ENCODE measurements at regions not wholly inside any gene's neighbourhood (a gene's known extent, or its start where the extent isn't known, plus 50 kb on each side); places are given as distances from the start of the nearest gene placed in this dataset.
"Not testable (repeated sequence)": the region's sequence is repeated elsewhere in the genome, so short reads cannot be mapped to it uniquely, and the experiment has no call there.

DNA sequence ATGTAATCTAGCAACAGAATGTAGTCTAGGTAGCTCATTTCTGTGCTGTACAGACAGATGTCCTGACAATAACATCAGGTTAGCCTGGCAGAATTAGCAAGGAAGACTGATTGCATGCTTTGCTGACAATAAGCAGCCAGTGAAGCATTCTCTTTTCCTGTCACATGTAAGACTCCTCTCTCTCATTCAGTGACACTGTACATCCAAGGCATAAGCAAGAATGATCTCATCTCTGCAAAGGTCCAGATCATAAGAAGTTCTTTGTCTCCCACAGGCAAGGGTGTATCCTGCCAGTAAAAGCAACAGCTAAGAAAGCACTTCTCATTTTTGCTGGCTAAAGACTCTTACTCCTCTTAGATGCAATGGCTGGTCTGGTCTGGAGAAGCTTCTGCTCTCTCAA lies 861.8 kb downstream of the TAF11L14 start:
- Histone ChIP-seq H3K27me3 (ENCODE audit: control insufficient read depth, insufficient read depth, low read length) (no peaks in the 10 kb centered on the region), H3K4me3 (ENCODE audit: low read length) (no peak overlapping the region), H3K36me3 (ENCODE audit: control insufficient read depth, insufficient read depth, low read length) (no peaks in the 10 kb centered on the region), H3K4me1 (ENCODE audit: control insufficient read depth, insufficient read depth, low read length) (no peaks in the 10 kb centered on the region), H3K27ac (ENCODE audit: low read length) (no peak overlapping the region), H3K9me3 (ENCODE audit: control insufficient read depth, low read depth, low read length) (no peaks in the 10 kb centered on the region)
- no peak for DNase-seq

DNA sequence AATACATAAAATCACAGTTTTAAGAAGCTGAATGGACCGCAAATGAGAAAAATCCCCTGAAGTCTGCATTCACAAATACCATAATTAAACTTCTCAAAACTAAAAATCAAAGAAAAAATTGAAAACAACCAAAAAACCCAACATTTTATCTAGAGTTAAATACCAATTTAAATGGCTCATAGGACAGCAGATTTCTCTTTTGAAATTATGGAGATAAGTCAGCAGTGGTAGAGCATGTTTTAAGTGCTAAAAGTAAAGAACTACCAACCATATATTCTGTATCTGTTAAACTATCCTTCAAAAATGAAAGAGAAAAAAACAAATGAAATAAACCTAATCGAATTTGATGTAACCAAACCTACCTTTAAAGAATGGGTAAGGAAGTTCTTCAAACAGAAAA lies 862.8 kb downstream of the TAF11L14 start:
- no peaks in the 10 kb centered on the region for H3K4me1 ChIP-seq (ENCODE audit: control insufficient read depth, insufficient read depth, low read length)
- no peak overlapping the region for H3K27ac ChIP-seq (ENCODE audit: low read length)
- H3K9me3 ChIP-seq (ENCODE audit: control insufficient read depth, low read depth, low read length), result no peaks in the 10 kb centered on the region
- WGBS (ENCODE audit: insufficient coverage, low lambda C conversion rate), result 86% methylated on average over 1 of the region's 2 CpGs
- DNase-seq, result no peak
- no peaks in the 10 kb centered on the region for H3K36me3 ChIP-seq (ENCODE audit: control insufficient read depth, insufficient read depth, low read length)
- no peaks in the 10 kb centered on the region for H3K27me3 ChIP-seq (ENCODE audit: control insufficient read depth, insufficient read depth, low read length)
- no peak overlapping the region for H3K4me3 ChIP-seq (ENCODE audit: low read length)

- Histone ChIP-seq H3K36me3 (ENCODE audit: control insufficient read depth, insufficient read depth, low read length) (no peaks in the 10 kb centered on the region), H3K27ac (ENCODE audit: low read length) (no peak overlapping the region), H3K9me3 (ENCODE audit: control insufficient read depth, low read depth, low read length) (no peaks in the 10 kb centered on the region), H3K27me3 (ENCODE audit: control insufficient read depth, insufficient read depth, low read length) (no peaks in the 10 kb centered on the region), H3K4me3 (ENCODE audit: low read length) (no peak overlapping the region), H3K4me1 (ENCODE audit: control insufficient read depth, insufficient read depth, low read length) (no peaks in the 10 kb centered on the region)
- WGBS (ENCODE audit: insufficient coverage, low lambda C conversion rate), result no CpG with 5 or more reads among the region's 4 CpGs
- DNase-seq, result no peak
Observed at GRCh38 chr5:18503797-18504328, 869.6 kb downstream of the TAF11L14 start.

GRCh38 chr5:18507114-18507513 lies 872.9 kb downstream of the TAF11L14 start:
- Histone ChIP-seq H3K9me3 (ENCODE audit: control insufficient read depth, low read depth, low read length) (no peaks in the 10 kb centered on the region), H3K27me3 (ENCODE audit: control insufficient read depth, insufficient read depth, low read length) (no peaks in the 10 kb centered on the region), H3K4me1 (ENCODE audit: control insufficient read depth, insufficient read depth, low read length) (no peaks in the 10 kb centered on the region), H3K4me3 (ENCODE audit: low read length) (no peak overlapping the region), H3K27ac (ENCODE audit: low read length) (no peak overlapping the region), H3K36me3 (ENCODE audit: control insufficient read depth, insufficient read depth, low read length) (no peaks in the 10 kb centered on the region)
- WGBS (ENCODE audit: insufficient coverage, low lambda C conversion rate), result no CpG with 5 or more reads among the region's 1 CpG
- DNase-seq, result no peak

DNA sequence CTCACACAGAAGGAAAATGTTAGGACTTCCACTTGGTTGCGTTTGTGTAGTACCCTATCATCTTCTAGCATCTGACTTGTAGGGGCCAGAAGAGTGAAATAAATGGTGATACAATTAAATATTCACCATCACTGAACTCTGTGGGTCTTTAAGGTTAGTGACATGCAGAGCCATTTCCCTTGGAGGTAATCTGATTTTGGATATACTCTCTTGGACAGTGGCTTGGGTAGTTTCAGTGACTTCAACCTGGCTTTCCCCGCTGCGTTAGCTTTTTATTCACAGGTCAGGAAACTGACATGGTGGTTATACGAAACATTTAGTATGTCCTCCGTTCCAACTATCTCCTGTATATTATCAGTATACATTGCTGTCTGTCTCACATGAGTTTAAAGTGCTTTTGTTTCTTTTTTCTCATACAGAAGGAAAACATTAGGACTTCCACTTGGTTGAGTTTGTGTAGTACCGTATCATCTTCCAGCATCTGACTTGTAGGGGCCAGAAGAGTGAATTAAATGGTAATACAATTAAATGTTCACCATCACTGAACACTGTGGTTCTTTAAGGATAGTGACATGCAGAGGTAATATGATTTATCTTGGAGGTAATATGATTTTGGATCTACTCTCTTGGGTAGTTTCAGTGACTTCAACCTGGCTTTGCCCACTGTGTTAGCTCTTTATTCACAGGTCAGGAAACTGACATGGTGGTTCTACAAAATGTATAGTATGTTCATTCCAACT lies 883.6 kb downstream of the TAF11L14 start:
- Histone ChIP-seq H3K4me1 (ENCODE audit: control insufficient read depth, insufficient read depth, low read length) (no peaks in the 10 kb centered on the region), H3K9me3 (ENCODE audit: control insufficient read depth, low read depth, low read length) (no peaks in the 10 kb centered on the region), H3K27me3 (ENCODE audit: control insufficient read depth, insufficient read depth, low read length) (no peaks in the 10 kb centered on the region), H3K36me3 (ENCODE audit: control insufficient read depth, insufficient read depth, low read length) (no peaks in the 10 kb centered on the region), H3K27ac (ENCODE audit: low read length) (no peak overlapping the region), H3K4me3 (ENCODE audit: low read length) (no peak overlapping the region)
- DNase-seq, result no peak
- WGBS (ENCODE audit: insufficient coverage, low lambda C conversion rate), result 94% methylated on average over 5 of the region's 6 CpGs

- no peaks in the 10 kb centered on the region for H3K9me3 ChIP-seq (ENCODE audit: control insufficient read depth, low read depth, low read length)
- DNase-seq, result no peak
- no peaks in the 10 kb centered on the region for H3K4me1 ChIP-seq (ENCODE audit: control insufficient read depth, insufficient read depth, low read length)
- no peak overlapping the region for H3K27ac ChIP-seq (ENCODE audit: low read length)
- no peaks in the 10 kb centered on the region for H3K27me3 ChIP-seq (ENCODE audit: control insufficient read depth, insufficient read depth, low read length)
- no peaks in the 10 kb centered on the region for H3K36me3 ChIP-seq (ENCODE audit: control insufficient read depth, insufficient read depth, low read length)
- WGBS (ENCODE audit: insufficient coverage, low lambda C conversion rate), result 86% methylated on average over 2 of the region's 2 CpGs
- no peak overlapping the region for H3K4me3 ChIP-seq (ENCODE audit: low read length)
Observed at GRCh38 chr5:18523380-18523779, 889.1 kb downstream of the TAF11L14 start.

DNA sequence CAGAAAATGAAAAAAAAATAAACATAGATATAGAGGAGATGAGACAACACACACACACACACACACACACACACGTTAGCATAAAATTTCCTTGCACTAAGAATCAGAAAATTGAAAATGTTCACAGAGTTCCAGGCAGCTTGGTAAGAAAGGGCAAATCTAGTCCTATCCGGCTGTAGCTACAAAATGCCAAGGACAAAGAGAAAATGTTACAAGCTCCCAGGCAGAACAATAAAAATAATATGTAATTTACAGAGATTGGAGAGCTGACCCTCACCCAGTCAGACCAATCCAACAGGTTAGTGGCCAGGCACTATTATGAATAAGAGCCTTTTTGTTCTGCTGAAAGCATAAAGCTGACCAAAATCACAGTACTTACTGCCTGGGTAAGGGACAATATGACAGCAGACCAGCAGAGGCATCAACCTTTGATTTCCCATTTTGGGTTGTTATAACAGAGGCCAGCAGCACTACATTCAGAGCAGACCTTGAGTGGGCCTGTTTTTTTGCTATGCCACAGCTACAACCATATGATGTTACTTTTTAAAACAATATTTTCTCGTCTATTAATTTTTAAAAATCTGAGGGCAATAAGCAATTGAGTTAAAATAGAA lies 892.6 kb downstream of the TAF11L14 start:
- no peaks in the 10 kb centered on the region for H3K36me3 ChIP-seq (ENCODE audit: control insufficient read depth, insufficient read depth, low read length)
- H3K27ac ChIP-seq (ENCODE audit: low read length), result no peak overlapping the region
- H3K4me3 ChIP-seq (ENCODE audit: low read length), result no peak overlapping the region
- DNase-seq, result no peak
- no CpG with 5 or more reads among the region's 3 CpGs for WGBS (ENCODE audit: insufficient coverage, low lambda C conversion rate)
- no peaks in the 10 kb centered on the region for H3K9me3 ChIP-seq (ENCODE audit: control insufficient read depth, low read depth, low read length)
- no peaks in the 10 kb centered on the region for H3K27me3 ChIP-seq (ENCODE audit: control insufficient read depth, insufficient read depth, low read length)
- no peaks in the 10 kb centered on the region for H3K4me1 ChIP-seq (ENCODE audit: control insufficient read depth, insufficient read depth, low read length)

DNA sequence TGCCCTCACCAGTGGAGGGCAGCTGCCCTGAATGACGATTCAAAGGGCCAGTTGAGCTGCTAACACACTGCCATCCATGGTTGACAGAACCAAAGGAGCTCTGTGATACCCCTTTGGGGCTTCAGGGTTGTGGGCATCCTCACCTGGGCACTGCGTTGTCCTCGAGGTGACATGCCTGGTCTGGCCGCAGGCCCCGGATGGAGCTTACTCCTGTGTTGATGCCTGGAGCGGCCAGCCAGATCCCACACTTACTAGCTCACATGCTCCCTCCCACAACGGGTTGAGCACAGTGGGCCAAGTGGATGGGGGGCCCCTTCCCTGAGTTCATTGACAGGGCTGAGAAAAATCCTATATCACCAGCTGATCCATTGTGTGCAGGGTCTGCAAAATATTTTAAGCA lies 898.9 kb downstream of the TAF11L14 start:
- DNase-seq, result no peak
- no peak overlapping the region for H3K27ac ChIP-seq (ENCODE audit: low read length)
- H3K36me3 ChIP-seq (ENCODE audit: control insufficient read depth, insufficient read depth, low read length), result no peaks in the 10 kb centered on the region
- no peak overlapping the region for H3K4me3 ChIP-seq (ENCODE audit: low read length)
- no peaks in the 10 kb centered on the region for H3K4me1 ChIP-seq (ENCODE audit: control insufficient read depth, insufficient read depth, low read length)
- no peaks in the 10 kb centered on the region for H3K9me3 ChIP-seq (ENCODE audit: control insufficient read depth, low read depth, low read length)
- WGBS (ENCODE audit: insufficient coverage, low lambda C conversion rate), result no CpG with 5 or more reads among the region's 7 CpGs
- no peaks in the 10 kb centered on the region for H3K27me3 ChIP-seq (ENCODE audit: control insufficient read depth, insufficient read depth, low read length)

DNA sequence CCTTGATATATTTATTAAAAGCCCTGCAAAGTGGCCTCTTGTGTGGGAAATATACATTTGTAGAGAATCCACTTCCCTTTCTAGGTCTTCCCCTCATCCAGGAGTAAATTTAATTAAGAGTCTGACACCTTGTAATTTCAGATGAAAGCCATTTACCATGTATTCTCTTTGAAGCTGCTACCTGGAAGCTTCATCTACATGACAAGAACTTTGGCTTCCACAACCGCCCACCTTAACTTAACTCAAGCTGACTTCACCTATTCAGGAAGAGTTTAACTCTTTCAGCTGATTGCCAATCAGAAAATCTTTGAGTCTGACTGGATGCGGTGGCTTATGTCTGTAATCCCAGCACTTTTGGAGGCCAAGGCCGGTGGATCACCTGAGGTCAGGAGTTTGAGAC lies 899.9 kb downstream of the TAF11L14 start:
- DNase-seq, result no peak
- Histone ChIP-seq H3K9me3 (ENCODE audit: control insufficient read depth, low read depth, low read length) (no peaks in the 10 kb centered on the region), H3K4me3 (ENCODE audit: low read length) (no peak overlapping the region), H3K27me3 (ENCODE audit: control insufficient read depth, insufficient read depth, low read length) (no peaks in the 10 kb centered on the region), H3K27ac (ENCODE audit: low read length) (no peak overlapping the region), H3K36me3 (ENCODE audit: control insufficient read depth, insufficient read depth, low read length) (no peaks in the 10 kb centered on the region), H3K4me1 (ENCODE audit: control insufficient read depth, insufficient read depth, low read length) (no peaks in the 10 kb centered on the region)
- no CpG with 5 or more reads among the region's 3 CpGs for WGBS (ENCODE audit: insufficient coverage, low lambda C conversion rate)

DNA sequence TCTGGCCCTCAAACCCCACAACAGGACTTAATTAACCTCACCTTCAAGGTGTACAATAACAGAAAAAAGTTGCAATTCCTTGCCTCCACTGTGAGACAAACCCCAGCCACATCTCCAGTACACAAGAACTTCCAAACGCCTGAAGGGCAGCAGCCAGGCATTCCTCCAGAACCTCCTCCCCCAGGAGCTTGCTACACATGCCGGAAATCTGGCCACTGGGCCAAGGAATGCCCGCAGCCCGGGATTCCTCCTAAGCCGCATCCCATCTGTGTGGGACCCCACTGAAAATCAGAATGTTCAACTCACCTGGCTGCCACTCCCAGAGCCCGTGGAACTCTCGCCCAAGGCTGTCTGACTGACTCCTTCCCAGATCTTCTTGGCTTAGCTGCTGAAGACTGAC lies 901.5 kb downstream of the TAF11L14 start:
- WGBS (ENCODE audit: insufficient coverage, low lambda C conversion rate), result no CpG with 5 or more reads among the region's 7 CpGs
- H3K36me3 ChIP-seq (ENCODE audit: control insufficient read depth, insufficient read depth, low read length); H3K27me3 ChIP-seq (ENCODE audit: control insufficient read depth, insufficient read depth, low read length): not testable (repeated sequence)

GRCh38 chr5:18544421-18544820 lies 910.2 kb downstream of the TAF11L14 start:
- no peak for DNase-seq
- 80% methylated on average over 1 of the region's 6 CpGs for WGBS (ENCODE audit: insufficient coverage, low lambda C conversion rate)
- H3K27ac ChIP-seq (ENCODE audit: low read length), result no peak overlapping the region
- H3K4me3 ChIP-seq (ENCODE audit: low read length), result no peak overlapping the region
- no peaks in the 10 kb centered on the region for H3K9me3 ChIP-seq (ENCODE audit: control insufficient read depth, low read depth, low read length)
- H3K27me3 ChIP-seq (ENCODE audit: control insufficient read depth, insufficient read depth, low read length), result no peaks in the 10 kb centered on the region
- no peaks in the 10 kb centered on the region for H3K4me1 ChIP-seq (ENCODE audit: control insufficient read depth, insufficient read depth, low read length)
- no peaks in the 10 kb centered on the region for H3K36me3 ChIP-seq (ENCODE audit: control insufficient read depth, insufficient read depth, low read length)

More for the DNA sequence above, 901.5 kb downstream of the TAF11L14 start:
- not testable (repeated sequence) for H3K4me3 ChIP-seq (ENCODE audit: low read length); DNase-seq; H3K27ac ChIP-seq (ENCODE audit: low read length); H3K9me3 ChIP-seq (ENCODE audit: control insufficient read depth, low read depth, low read length); H3K4me1 ChIP-seq (ENCODE audit: control insufficient read depth, insufficient read depth, low read length)
